GM19438 (cell line): ENCODE measurements at regions not wholly inside any gene's neighbourhood (a gene's known extent, or its start where the extent isn't known, plus 50 kb on each side); places are given as distances from the start of the nearest gene placed in this dataset.
"Not testable (repeated sequence)": the region's sequence is repeated elsewhere in the genome, so short reads cannot be mapped to it uniquely, and the experiment has no call there.

ENCODE experiments used
- ATAC-seq: cut with Tn5 transposase; IDR thresholded peaks from one replicate; pipeline ENCODE4 v1.9.1; 2021; ENCODE audit warnings: low read depth; ENCODE audit not compliant: unreplicated experiment

- ATAC-seq = not testable (repeated sequence)
Observed at GRCh38 chr19:14286594-14286993, 80.6 kb upstream of the ADGRL1 start.

GRCh38 chr19:14285726-14286125 is 79.8 kb upstream of the ADGRL1 start:
- not testable (repeated sequence) for ATAC-seq

- peak; percentile 83 for ATAC-seq
Observed at GRCh38 chr19:14283813-14284520, 78.0 kb upstream of the ADGRL1 start.

- not testable (repeated sequence) for ATAC-seq
Observed at GRCh38 chr19:14279270-14279669, 73.3 kb upstream of the ADGRL1 start.

- ATAC-seq = no peak
Observed at GRCh38 chr19:14277608-14278007, 71.6 kb upstream of the ADGRL1 start.

- ATAC-seq = not testable (repeated sequence)
Observed at GRCh38 chr19:14275823-14276222, 69.9 kb upstream of the ADGRL1 start.

GRCh38 chr19:14272623-14273022 is 66.7 kb upstream of the ADGRL1 start:
- ATAC-seq = no peak

- no peak for ATAC-seq
Observed at GRCh38 chr19:14271840-14272239, 65.9 kb upstream of the ADGRL1 start.

- not testable (repeated sequence) for ATAC-seq
Observed at GRCh38 chr19:14270557-14270956, 64.6 kb upstream of the ADGRL1 start.

- ATAC-seq = no peak
Observed at GRCh38 chr19:14267224-14267741, 61.3 kb upstream of the ADGRL1 start.

GRCh38 chr19:14266208-14266607 is 60.2 kb upstream of the ADGRL1 start:
- not testable (repeated sequence) for ATAC-seq

- ATAC-seq = no peak
Observed at GRCh38 chr19:14265290-14266036, 59.5 kb upstream of the ADGRL1 start.

GRCh38 chr19:14255902-14256649 is 50.1 kb upstream of the ADGRL1 start:
- ATAC-seq = not testable (repeated sequence)
